NOMO-1 (cell line): ENCODE measurements at regions not wholly inside any gene's neighbourhood (a gene's known extent, or its start where the extent isn't known, plus 50 kb on each side); places are given as distances from the start of the nearest gene placed in this dataset.
"Not testable (repeated sequence)": the region's sequence is repeated elsewhere in the genome, so short reads cannot be mapped to it uniquely, and the experiment has no call there.

Source experiments
- DNase-seq, 2 experiments: peaks; one replicate each; lab custom pipeline; 2025; ENCODE audit not compliant: unreplicated experiment in 2 of 2; lab: John Stamatoyannopoulos, UW

GRCh38 chr6:167661552-167662044 is 165.1 kb upstream of the AFDN start:
- DNase-seq = no peak

GRCh38 chr6:167662075-167662880 is 164.4 kb upstream of the AFDN start:
- DNase-seq = no peak

- no peak for DNase-seq
These were observed 163.9 kb upstream of the AFDN start for GRCh38 chr6:167662881-167663205.

GRCh38 chr6:167663316-167663715 is 163.4 kb upstream of the AFDN start:
- no peak for DNase-seq

- DNase-seq = no peak
These were observed 162.8 kb upstream of the AFDN start for GRCh38 chr6:167663784-167664443.

- no peak for DNase-seq
These were observed 161.7 kb upstream of the AFDN start for GRCh38 chr6:167664678-167665660.

- DNase-seq = no peak
These were observed 160.9 kb upstream of the AFDN start for GRCh38 chr6:167665698-167666330.

- no peak for DNase-seq
These were observed 160.0 kb upstream of the AFDN start for GRCh38 chr6:167666571-167667203.

GRCh38 chr6:167667204-167668018 is 159.3 kb upstream of the AFDN start:
- DNase-seq = no peak

GRCh38 chr6:167668019-167668753 is 158.5 kb upstream of the AFDN start:
- no peak for DNase-seq

- DNase-seq = no peak
These were observed 157.8 kb upstream of the AFDN start for GRCh38 chr6:167668754-167669552.

- DNase-seq = no peak
These were observed 157.2 kb upstream of the AFDN start for GRCh38 chr6:167669553-167669849.

- no peak for DNase-seq
These were observed 156.6 kb upstream of the AFDN start for GRCh38 chr6:167669870-167670802.

- DNase-seq = no peak
These were observed 155.8 kb upstream of the AFDN start for GRCh38 chr6:167670938-167671338.

- DNase-seq = not testable (repeated sequence)
These were observed 155.2 kb upstream of the AFDN start for GRCh38 chr6:167671379-167671976.

- DNase-seq = no peak
These were observed 154.6 kb upstream of the AFDN start for GRCh38 chr6:167671977-167672687.
